BJ (cell line): ENCODE measurements at regions not wholly inside any gene's neighbourhood (a gene's known extent, or its start where the extent isn't known, plus 50 kb on each side); places are given as distances from the start of the nearest gene placed in this dataset.

ENCODE experiments used
- CTCF ChIA-PET: fragments of 350-600 bp; formaldehyde crosslinking; extraction: SDS; loops from one replicate; lab custom pipeline; 2021; ENCODE audit warnings: antibody characterized with exemption, inconsistent platforms; lab: Yijun Ruan, JAX
- POLR2A ChIA-PET: fragments of 300-600 bp; sonication (Branson Sonifier 250); formaldehyde crosslinking; extraction: SDS; loops from one replicate; lab custom pipeline; 2021; ENCODE audit warnings: antibody characterized with exemption; lab: Charles Lee
- DNase-seq: peaks from one replicate; pipeline ENCODE4 v3.0.0-alpha.2; 2011; ENCODE audit warnings: low read depth
- H3K27me3 ChIP-seq: 2 replicates; pipeline ENCODE4 v1.6.0; 2011; ENCODE audit warnings: low read length; ENCODE audit not compliant: control insufficient read depth, insufficient read depth
- H3K36me3 ChIP-seq: 2 replicates; pipeline ENCODE4 v1.5.1; 2011; ENCODE audit warnings: low read length; ENCODE audit not compliant: control insufficient read depth, insufficient read depth
- H3K4me3 ChIP-seq: 2 replicates; pipeline ENCODE4 v1.5.1; 2011; ENCODE audit warnings: low read depth, mild to moderate bottlenecking, control low read depth, low read length
- CTCF ChIP-seq: IDR thresholded peaks from 2 replicates; pipeline ENCODE4 v1.5.1; 2011; ENCODE audit warnings: low read depth, mild to moderate bottlenecking, control low read depth, inconsistent platforms, low read length, moderate library complexity; ENCODE audit not compliant: insufficient read depth

DNA sequence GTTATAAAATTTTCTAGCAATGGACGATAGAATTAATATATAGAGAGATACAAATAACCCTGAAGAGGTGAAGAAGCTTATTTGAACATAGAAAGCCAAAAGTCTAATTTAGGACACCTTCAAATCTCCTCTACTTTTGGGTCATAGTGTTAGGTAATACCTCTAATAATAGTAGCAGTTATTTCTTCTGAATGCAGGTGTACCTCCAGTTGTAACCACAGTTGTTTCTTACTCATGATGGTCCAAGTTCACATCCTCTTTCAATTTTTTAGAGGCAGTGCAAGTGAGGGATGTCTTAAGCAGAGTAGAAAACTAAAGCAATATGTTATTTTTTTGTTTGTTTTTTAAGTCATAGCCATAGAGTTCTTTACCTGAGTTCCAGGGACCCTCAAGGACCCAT is 429.5 kb downstream of the CCDC85A start:
- DNase-seq: no peak
- Histone ChIP-seq H3K4me3 (no peak overlapping the region), H3K36me3 (no peaks in the 10 kb centered on the region), H3K27me3 (no peaks in the 10 kb centered on the region)
- ChIA-PET POLR2A (no interaction called here), CTCF (interaction anchor here (1.2 kb wide), 1 partner anchor 430 kb away, joined by 3 read pairs; the partner anchor contains the start of gene CCDC85A)
- TF ChIP-seq CTCF: no peak

- H3K36me3 ChIP-seq: no peaks in the 10 kb centered on the region
- no peak overlapping the region for H3K4me3 ChIP-seq
- CTCF ChIA-PET: interaction anchor here (1.2 kb wide), 1 partner anchor 430 kb away, joined by 3 read pairs; the partner anchor contains the start of gene CCDC85A
- TF ChIP-seq CTCF: no peak
- H3K27me3 ChIP-seq: no peaks in the 10 kb centered on the region
- POLR2A ChIA-PET: no interaction called here
- peak; percentile 16 for DNase-seq
Measured at GRCh38 chr2:56613920-56614319, 430.1 kb downstream of the CCDC85A start.

DNA sequence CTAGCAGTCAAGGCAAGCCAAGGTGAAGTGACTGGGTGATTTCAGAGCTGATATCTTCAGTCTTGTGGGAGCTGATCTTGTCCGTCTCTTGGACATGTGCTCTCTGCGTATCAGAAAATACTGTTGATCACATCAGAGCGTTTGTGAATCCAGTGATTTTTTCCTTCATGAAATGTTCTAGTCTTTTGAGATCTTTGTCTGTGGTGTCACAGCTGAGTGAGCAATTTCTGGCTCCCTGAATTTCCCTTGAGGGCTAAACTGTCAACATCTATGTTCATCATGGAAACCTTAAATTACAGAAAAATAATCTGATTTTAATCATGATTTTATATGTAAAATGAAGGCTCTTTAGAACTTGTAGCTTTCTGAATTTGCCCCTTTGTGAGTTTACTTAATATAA is 432.0 kb downstream of the CCDC85A start:
- no peak overlapping the region for H3K4me3 ChIP-seq
- ChIA-PET CTCF (interaction anchor here (1.3 kb wide), 1 partner anchor 13 kb away, joined by 3 read pairs; no protein-coding TSS in a partner anchor), POLR2A (no interaction called here)
- H3K27me3 ChIP-seq: no peaks in the 10 kb centered on the region
- TF ChIP-seq CTCF: no peak
- no peak for DNase-seq
- no peaks in the 10 kb centered on the region for H3K36me3 ChIP-seq

GRCh38 chr2:56624181-56624580 is 440.4 kb downstream of the CCDC85A start:
- no peak for DNase-seq
- CTCF ChIA-PET: no interaction called here
- Histone ChIP-seq H3K27me3 (no peaks in the 10 kb centered on the region), H3K4me3 (no peak overlapping the region), H3K36me3 (no peaks in the 10 kb centered on the region)
- POLR2A ChIA-PET: no interaction called here
- TF ChIP-seq CTCF: no peak

DNA sequence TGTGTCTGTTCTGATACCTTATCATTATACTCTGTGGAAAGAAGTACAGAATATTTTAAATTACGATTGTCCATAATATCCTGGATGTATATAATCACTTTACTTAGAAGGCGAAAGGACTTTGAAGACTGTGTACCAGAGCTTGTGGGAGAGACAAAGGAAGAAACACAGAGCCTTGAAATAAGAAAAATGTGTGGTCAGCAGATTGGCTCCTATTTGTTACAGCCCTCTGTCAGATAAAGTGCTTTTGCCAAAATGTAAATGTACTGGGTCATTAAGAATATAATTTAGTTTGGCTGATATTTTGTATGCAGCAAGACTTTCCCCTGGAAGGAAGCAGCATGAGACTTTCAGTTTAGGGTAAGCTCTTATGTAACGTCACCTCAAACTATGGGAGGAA is 443.1 kb downstream of the CCDC85A start:
- ChIA-PET POLR2A (no interaction called here), CTCF (no interaction called here)
- Histone ChIP-seq H3K27me3 (no peaks in the 10 kb centered on the region), H3K36me3 (no peaks in the 10 kb centered on the region), H3K4me3 (no peak overlapping the region)
- no peak for DNase-seq
- TF ChIP-seq CTCF: no peak
